Astrocyte of the spinal cord (primary cell): ENCODE measurements at regions not wholly inside any gene's neighbourhood (a gene's known extent, or its start where the extent isn't known, plus 50 kb on each side); places are given as distances from the start of the nearest gene placed in this dataset.

Experiments
- DNase-seq: peaks from one replicate; pipeline ENCODE4 v3.0.0; 2011; ENCODE audit warnings: low read depth, low spot score
- H3K4me3 ChIP-seq: 2 replicates; pipeline ENCODE4 v1.5.1; 2011; ENCODE audit warnings: low read depth, mild to moderate bottlenecking, low read length, moderate library complexity
- CTCF ChIP-seq: IDR thresholded peaks from 2 replicates; pipeline ENCODE4 v1.5.1; 2012; ENCODE audit warnings: low read depth, mild to moderate bottlenecking, low read length, inconsistent platforms
- in situ Hi-C: cut with HindIII; loops from 2 replicates; pipeline ENCODE4 v1.10.0; 2017; ENCODE audit warnings: low sequenced_read_pairs

- no peak for DNase-seq
Observed at GRCh38 chr5:161167016-161167767, 315.2 kb upstream of the ATP10B start.

DNA sequence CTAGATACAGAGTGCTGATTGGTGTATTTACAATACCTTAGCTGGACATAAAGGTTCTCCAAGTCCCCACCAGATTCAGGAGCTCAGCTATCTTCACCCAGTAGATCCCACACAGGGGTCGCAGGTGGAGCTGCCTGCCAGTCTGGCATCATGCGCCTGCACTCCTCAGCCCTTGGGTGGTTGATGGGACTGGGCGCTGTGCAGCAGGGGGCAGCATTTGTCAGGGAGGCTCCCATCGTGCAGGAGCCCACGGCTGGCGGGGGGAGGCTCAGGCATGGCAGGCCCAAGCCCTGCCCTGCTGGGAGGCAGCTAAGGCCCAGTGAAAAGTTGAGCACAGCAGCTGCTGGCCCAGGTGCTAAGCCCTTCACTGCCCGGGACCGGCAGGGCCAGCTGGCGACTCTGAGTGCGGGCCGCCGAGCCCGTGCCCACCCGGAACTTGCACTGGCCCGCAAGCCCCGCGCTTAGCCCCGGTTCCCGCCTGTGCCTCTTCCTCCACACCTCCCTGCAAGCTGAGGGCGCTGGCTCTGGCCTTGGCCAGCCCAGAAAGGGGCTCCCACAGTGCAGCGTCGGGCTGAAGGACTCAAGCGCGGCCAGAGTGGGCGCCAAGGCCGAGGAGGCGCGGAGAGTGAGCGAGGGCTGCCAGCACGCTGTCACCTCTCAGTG is 314.1 kb upstream of the ATP10B start:
- no peak for DNase-seq
- no peak for TF ChIP-seq CTCF
- no peak overlapping the region for H3K4me3 ChIP-seq
- in situ Hi-C loops, result no loop called here

More at GRCh38 chr5:161167016-161167767, 315.2 kb upstream of the ATP10B start:
- in situ Hi-C loops, result no loop called here
- H3K4me3 ChIP-seq, result no peak overlapping the region
- TF ChIP-seq CTCF, result no peak

GRCh38 chr5:161157925-161158324 is 305.9 kb upstream of the ATP10B start:
- DNase-seq, result no peak
- no peak overlapping the region for H3K4me3 ChIP-seq
- TF ChIP-seq CTCF, result no peak
- in situ Hi-C loops, result no loop called here

DNA sequence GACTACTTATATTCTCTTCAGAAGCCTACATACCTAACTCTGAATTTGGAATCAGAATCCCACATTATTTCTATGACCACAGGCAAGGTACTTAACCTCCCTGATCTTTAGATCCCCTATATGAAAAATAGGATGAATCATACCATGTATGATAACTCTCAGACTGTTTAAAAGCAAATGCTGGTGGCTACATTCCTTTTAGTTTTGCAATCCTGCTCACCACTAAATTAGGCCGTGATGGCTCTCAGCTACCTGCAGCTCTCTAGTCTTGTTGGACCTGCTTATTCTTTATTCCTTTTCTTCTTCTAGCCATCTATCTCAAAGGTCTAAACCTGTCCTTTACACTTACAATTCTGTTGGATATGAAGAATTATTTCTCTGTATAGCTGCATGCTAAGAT is 303.4 kb upstream of the ATP10B start:
- in situ Hi-C loops, result no loop called here
- no peak for DNase-seq
- no peak overlapping the region for H3K4me3 ChIP-seq
- TF ChIP-seq CTCF, result no peak

DNA sequence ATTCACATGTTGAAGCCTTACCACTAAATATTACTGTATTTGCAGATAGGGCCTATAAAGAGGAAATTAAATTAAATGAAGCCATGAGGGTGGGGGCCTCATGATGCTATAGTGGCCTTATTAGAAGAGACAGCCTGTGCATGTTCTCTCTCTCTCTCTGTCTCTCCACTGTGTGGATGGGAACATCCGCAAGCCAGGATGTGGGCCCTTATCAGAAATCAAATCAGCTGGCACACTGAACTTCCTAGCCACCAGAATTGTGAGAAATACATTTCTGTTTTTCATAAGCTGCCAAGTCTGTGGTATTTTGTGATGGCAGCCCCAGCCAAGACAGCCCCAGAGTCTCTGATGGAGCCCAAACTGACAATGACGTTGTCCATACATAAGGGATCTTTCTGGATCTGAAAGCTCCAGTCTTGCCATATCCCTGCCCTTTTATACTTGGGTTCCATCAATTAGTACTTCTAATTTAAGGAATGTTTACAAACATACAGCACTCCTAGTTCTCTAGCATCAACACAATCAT is 300.5 kb upstream of the ATP10B start:
- H3K4me3 ChIP-seq, result no peak overlapping the region
- TF ChIP-seq CTCF, result no peak
- no peak for DNase-seq
- in situ Hi-C loops, result no loop called here

DNA sequence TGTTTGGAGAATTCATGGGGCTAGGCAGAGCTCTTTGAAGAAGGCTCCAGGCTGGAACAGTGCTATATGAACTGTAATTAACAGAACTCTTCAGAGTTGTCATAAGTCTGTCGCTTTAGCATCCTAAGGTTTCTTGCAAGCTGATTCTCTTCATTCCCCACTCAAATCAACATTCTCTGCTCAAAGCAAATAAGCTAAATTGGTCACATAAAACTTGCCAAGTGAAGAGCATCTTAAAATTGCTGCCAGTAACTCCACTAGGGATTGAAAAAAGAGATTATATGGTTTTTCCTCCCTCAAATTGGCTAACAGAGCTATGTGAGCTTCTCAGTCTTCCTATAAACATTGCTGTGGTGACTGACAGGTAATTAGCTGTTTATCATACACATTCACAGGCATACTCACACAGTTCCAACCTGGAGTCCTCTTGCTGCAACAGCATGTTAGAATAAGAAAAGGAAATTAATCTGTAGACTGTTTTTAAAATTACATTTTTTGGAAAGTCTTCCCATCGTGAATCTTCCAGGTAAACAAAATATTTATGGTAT is 298.5 kb upstream of the ATP10B start:
- no peak for TF ChIP-seq CTCF
- DNase-seq, result no peak

More for the DNA sequence above, 298.5 kb upstream of the ATP10B start:
- in situ Hi-C loops, result no loop called here
- no peak overlapping the region for H3K4me3 ChIP-seq
